ENCODE measurements at regions not wholly inside any gene's neighbourhood (a gene's known extent, or its start where the extent isn't known, plus 50 kb on each side); places are given as distances from the start of the nearest gene placed in this dataset.

DNA sequence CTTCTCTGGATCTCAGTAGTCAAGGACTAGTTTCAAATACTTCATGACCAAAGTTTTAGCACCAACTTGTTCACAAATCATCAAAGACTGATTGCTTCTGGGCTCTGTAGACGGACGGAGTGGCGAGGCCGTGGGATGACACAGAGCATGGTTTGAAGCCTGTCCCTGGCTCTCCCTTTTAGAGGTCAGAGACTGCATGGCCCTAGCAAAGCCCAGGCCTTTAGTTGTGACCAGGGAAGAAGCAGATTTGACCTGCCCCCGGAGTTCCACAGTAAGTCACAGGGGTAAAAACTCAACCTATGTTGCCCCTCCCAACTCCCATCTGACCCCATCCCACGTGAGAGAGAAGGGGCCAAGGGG, 90.4 kb downstream of the SYNE3 start:
- intact Hi-C loops (cut with micrococcal nuclease; ENCODE audit: unreplicated experiment), result no loop called here
- FAIRE-seq, result no peak

DNA sequence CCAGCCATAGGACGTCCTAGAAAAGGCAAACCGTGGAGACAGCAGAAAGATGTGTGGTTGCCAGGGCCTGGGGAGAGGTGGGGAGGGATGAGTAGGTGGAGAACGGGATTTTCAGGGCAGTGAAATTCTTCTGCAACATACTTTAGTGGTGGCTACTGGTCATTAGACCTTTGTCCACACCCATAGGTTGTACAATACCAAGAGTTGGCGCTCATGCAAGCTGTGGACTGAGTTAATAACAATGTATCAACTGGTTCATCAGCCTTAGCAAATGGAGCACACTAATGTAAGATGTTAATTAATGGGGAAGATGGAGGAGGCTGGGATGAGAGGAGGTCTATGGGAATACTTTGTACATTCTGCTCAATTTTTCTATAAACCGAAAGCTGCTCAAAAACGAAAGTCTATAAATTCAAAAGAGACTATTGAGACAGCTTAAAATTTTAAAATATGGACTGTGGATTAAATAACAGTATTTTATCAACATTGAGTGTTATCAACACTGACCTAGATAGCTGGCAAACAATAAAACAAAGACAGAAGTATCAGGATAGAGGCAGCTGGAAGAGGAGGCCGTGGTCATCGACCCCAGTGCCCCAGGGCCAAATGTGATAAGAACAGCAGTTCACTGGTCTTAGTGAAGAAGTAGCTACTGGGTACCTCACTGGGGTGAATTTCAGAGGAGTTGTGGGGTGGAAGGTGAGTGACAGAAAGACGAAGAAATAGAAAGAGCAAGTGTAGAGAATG, 90.9 kb downstream of the SYNE3 start:
- Histone ChIP-seq H3K27ac (ENCODE audit: extremely low read length, insufficient read depth, low read length) (no peak overlapping the region), H3K9me3 (ENCODE audit: low read length) (no peaks in the 10 kb centered on the region), H4K20me1 (ENCODE audit: insufficient read depth, low read length) (no peaks in the 10 kb centered on the region), H3K79me2 (ENCODE audit: insufficient read depth, low read length) (no peaks in the 10 kb centered on the region), H3K4me3 (replicated peaks in 1 of 3; ENCODE audit: insufficient read depth in 1 of 3, low read depth in 2 of 3, low read length in 3 of 3) (no peak overlapping the region), H2AFZ (ENCODE audit: low read length) (no peak overlapping the region), H3K4me1 (ENCODE audit: insufficient read depth, low read length) (peaks cover 7% of the 10 kb centered on the region), H3K27me3 (ENCODE audit: control insufficient read depth in 1 of 2, insufficient read depth in 2 of 2, low read length in 2 of 2) (no peaks in the 10 kb centered on the region), H3K4me2 (ENCODE audit: low read depth, low read length) (no peak overlapping the region), H3K36me3 (replicated peaks in 1 of 2; ENCODE audit: control insufficient read depth in 1 of 2, insufficient read depth in 2 of 2, low read length in 2 of 2) (peaks cover 2 to 10% of the 10 kb centered on the region in 2 experiments; a peak in 1 of 5 replicates), H3K9ac (ENCODE audit: insufficient read depth, low read depth, low read length) (no peak overlapping the region)
- in situ Hi-C loops (cut with HindIII; ENCODE audit: extremely low pct_ligation_motif_present, low pct_unique_long_range_greater_than_20kb), result no loop called here
- TF ChIP-seq GPN1 (CRISPR knock-in tag; IDR thresholded peaks at IDR 0.05; ENCODE audit: borderline replicate concordance) (no peak), HCFC1 (IDR thresholded peaks at IDR 0.05; ENCODE audit: low read depth, low read length) (no peak), BHLHE40 (IDR thresholded peaks at IDR 0.05; ENCODE audit: low read length) (no peak)
- TF ChIP-seq, protein P1, sequence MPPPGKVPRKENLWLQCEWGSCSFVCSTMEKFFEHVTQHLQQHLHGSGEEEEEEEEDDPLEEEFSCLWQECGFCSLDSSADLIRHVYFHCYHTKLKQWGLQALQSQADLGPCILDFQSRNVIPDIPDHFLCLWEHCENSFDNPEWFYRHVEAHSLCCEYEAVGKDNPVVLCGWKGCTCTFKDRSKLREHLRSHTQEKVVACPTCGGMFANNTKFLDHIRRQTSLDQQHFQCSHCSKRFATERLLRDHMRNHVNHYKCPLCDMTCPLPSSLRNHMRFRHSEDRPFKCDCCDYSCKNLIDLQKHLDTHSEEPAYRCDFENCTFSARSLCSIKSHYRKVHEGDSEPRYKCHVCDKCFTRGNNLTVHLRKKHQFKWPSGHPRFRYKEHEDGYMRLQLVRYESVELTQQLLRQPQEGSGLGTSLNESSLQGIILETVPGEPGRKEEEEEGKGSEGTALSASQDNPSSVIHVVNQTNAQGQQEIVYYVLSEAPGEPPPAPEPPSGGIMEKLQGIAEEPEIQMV (CRISPR knock-in tag; IDR thresholded peaks at IDR 0.05; ENCODE audit: low read depth), result no peak
- BruUV-seq (replicated peaks), result no TSS peak
- 94% methylated on average over 9 of the region's 9 CpGs for WGBS (ENCODE audit: low lambda C conversion rate)
- DNase-seq (ENCODE audit: low spot score), result no peak
- no peak for FAIRE-seq
- ATAC-seq, result no peak
- intact Hi-C loops (cut with micrococcal nuclease; ENCODE audit: unreplicated experiment), result no loop called here
- ChIA-PET CTCF (ENCODE audit: low intra/inter-chr PET ratio, low total read pairs) (no interaction called here), POLR2A (no interaction called here)

More for the DNA sequence above, 90.4 kb downstream of the SYNE3 start:
- H3K36me3 ChIP-seq (replicated peaks in 1 of 2; ENCODE audit: control insufficient read depth in 1 of 2, insufficient read depth in 2 of 2, low read length in 2 of 2), result peaks cover 2 to 8% of the 10 kb centered on the region in 2 experiments; a peak in 1 of 5 replicates
- H3K9me3 ChIP-seq (ENCODE audit: low read length), result no peaks in the 10 kb centered on the region
- WGBS (ENCODE audit: low lambda C conversion rate), result 97% methylated on average over 4 of the region's 6 CpGs
- peaks cover 7% of the 10 kb centered on the region for H3K4me1 ChIP-seq (ENCODE audit: insufficient read depth, low read length)
- H3K4me3 ChIP-seq (replicated peaks in 1 of 3; ENCODE audit: insufficient read depth in 1 of 3, low read depth in 2 of 3, low read length in 3 of 3), result no peak overlapping the region
- H3K79me2 ChIP-seq (ENCODE audit: insufficient read depth, low read length), result no peaks in the 10 kb centered on the region
- no peak overlapping the region for H2AFZ ChIP-seq (ENCODE audit: low read length)
- H3K9ac ChIP-seq (ENCODE audit: insufficient read depth, low read depth, low read length), result no peak overlapping the region
- no peak overlapping the region for H3K4me2 ChIP-seq (ENCODE audit: low read depth, low read length)
- DNase-seq (ENCODE audit: low spot score) (no peak), ATAC-seq (no peak)
- H3K27me3 ChIP-seq (ENCODE audit: control insufficient read depth in 1 of 2, insufficient read depth in 2 of 2, low read length in 2 of 2), result no peaks in the 10 kb centered on the region
- no TSS peak for BruUV-seq (replicated peaks)
- in situ Hi-C loops (cut with HindIII; ENCODE audit: extremely low pct_ligation_motif_present, low pct_unique_long_range_greater_than_20kb), result no loop called here
- no peaks in the 10 kb centered on the region for H4K20me1 ChIP-seq (ENCODE audit: insufficient read depth, low read length)
- ChIA-PET CTCF (ENCODE audit: low intra/inter-chr PET ratio, low total read pairs) (no interaction called here), POLR2A (no interaction called here)
- no peak overlapping the region for H3K27ac ChIP-seq (ENCODE audit: extremely low read length, insufficient read depth, low read length)
- no peak for TF ChIP-seq YY1 (IDR thresholded peaks at IDR 0.05; ENCODE audit: insufficient read depth, insufficient replicate concordance, low read depth, low read length)

Data from HepG2 (cell line).